H9 (cell line): ENCODE measurements at regions not wholly inside any gene's neighbourhood (a gene's known extent, or its start where the extent isn't known, plus 50 kb on each side); places are given as distances from the start of the nearest gene placed in this dataset.

Experiments
- DNase-seq: peaks from one replicate; pipeline ENCODE4 v3.0.0-alpha.2; 2017
- H2AFZ ChIP-seq: one replicate; pipeline ENCODE4 v1.6.1; 2013; ENCODE audit warnings: mild to moderate bottlenecking, low read length, control low read depth, moderate library complexity
- H2AK5ac ChIP-seq: 2 replicates; pipeline ENCODE4 v1.6.1; 2013; ENCODE audit warnings: low read length, control low read depth, mixed read lengths; ENCODE audit not compliant: insufficient read length
- H2BK120ac ChIP-seq: one replicate; pipeline ENCODE4 v1.6.1; 2013; ENCODE audit warnings: low read depth, mild to moderate bottlenecking, low read length, control low read depth, inconsistent platforms; ENCODE audit not compliant: poor library complexity, severe bottlenecking
- H2BK12ac ChIP-seq: 2 replicates; pipeline ENCODE4 v1.6.1; 2013; ENCODE audit warnings: low read length, control low read depth, mixed read lengths, low read depth; ENCODE audit not compliant: insufficient read length
- H2BK15ac ChIP-seq: 2 replicates; pipeline ENCODE4 v1.6.1; 2013; ENCODE audit warnings: low read depth, low read length, control low read depth
- H2BK20ac ChIP-seq: one replicate; pipeline ENCODE4 v1.6.1; 2013; ENCODE audit warnings: low read depth, mild to moderate bottlenecking, low read length, control low read depth, inconsistent platforms; ENCODE audit not compliant: poor library complexity, severe bottlenecking
- H2BK5ac ChIP-seq: 2 replicates; pipeline ENCODE4 v1.6.1; 2013; ENCODE audit warnings: low read length, control low read depth, mixed read lengths; ENCODE audit not compliant: insufficient read length
- H3K14ac ChIP-seq: 2 replicates; pipeline ENCODE4 v1.6.1; 2013; ENCODE audit warnings: low read length, control low read depth; ENCODE audit not compliant: insufficient read depth
- H3K18ac ChIP-seq: 2 replicates; pipeline ENCODE4 v1.6.1; 2013; ENCODE audit warnings: low read depth, mild to moderate bottlenecking, mixed read lengths, low read length, control low read depth; ENCODE audit not compliant: insufficient read length
- H3K23ac ChIP-seq: 2 replicates; pipeline ENCODE4 v1.6.1; 2013; ENCODE audit warnings: low read length, control low read depth, mixed read lengths, low read depth; ENCODE audit not compliant: insufficient read length
- H3K23me2 ChIP-seq: 2 replicates; pipeline ENCODE4 v1.6.1; 2013; ENCODE audit warnings: low read depth, mild to moderate bottlenecking, mixed read lengths, low read length, control low read depth; ENCODE audit not compliant: insufficient read length, poor library complexity, severe bottlenecking
- H3K27ac ChIP-seq: 2 replicates; pipeline ENCODE4 v1.5.1; 2013; ENCODE audit warnings: low read length, control low read depth, mixed read lengths, low read depth; ENCODE audit not compliant: insufficient read length
- H3K27me3 ChIP-seq: 2 replicates; pipeline ENCODE4 v1.6.1; 2013; ENCODE audit warnings: low read length, control low read depth, inconsistent platforms; ENCODE audit not compliant: insufficient read depth
- H3K4ac ChIP-seq: 2 replicates; pipeline ENCODE4 v1.6.1; 2013; ENCODE audit warnings: low read depth, mild to moderate bottlenecking, control low read depth, inconsistent platforms, low read length, moderate library complexity
- H3K4me1 ChIP-seq: 2 replicates; pipeline ENCODE4 v1.6.1; 2013; ENCODE audit warnings: low read length, control low read depth, inconsistent platforms; ENCODE audit not compliant: insufficient read depth
- H3K4me2 ChIP-seq: 2 replicates; pipeline ENCODE4 v1.6.1; 2013; ENCODE audit warnings: low read length, control low read depth, mixed read lengths; ENCODE audit not compliant: insufficient read length, insufficient read depth
- H3K56ac ChIP-seq: 2 replicates; pipeline ENCODE4 v1.6.1; 2013; ENCODE audit warnings: low read depth, mild to moderate bottlenecking, mixed read lengths, low read length, control low read depth; ENCODE audit not compliant: insufficient read length
- H3K79me1 ChIP-seq: 2 replicates; pipeline ENCODE4 v1.6.1; 2013; ENCODE audit warnings: low read depth, mild to moderate bottlenecking, moderate library complexity, low read length, control low read depth, inconsistent platforms; ENCODE audit not compliant: insufficient read depth, poor library complexity, severe bottlenecking
- H3K79me2 ChIP-seq: 2 replicates; pipeline ENCODE4 v1.6.1; 2013; ENCODE audit warnings: low read length, control low read depth, inconsistent platforms; ENCODE audit not compliant: insufficient read depth
- H3K9ac ChIP-seq: 2 replicates; pipeline ENCODE4 v1.6.1; 2013; ENCODE audit warnings: low read length, control low read depth, mixed read lengths; ENCODE audit not compliant: insufficient read length; ENCODE audit errors: extremely low read depth
- H3K9me3 ChIP-seq: one replicate; pipeline ENCODE4 v1.6.1; 2013; ENCODE audit warnings: low read depth, low read length, inconsistent platforms; ENCODE audit not compliant: control insufficient read depth
- H3T11ph ChIP-seq: one replicate; pipeline ENCODE4 v1.6.1; 2013; ENCODE audit warnings: mild to moderate bottlenecking, low read length, control low read depth, inconsistent platforms
- H4K20me1 ChIP-seq: one replicate; pipeline ENCODE4 v1.6.1; 2013; ENCODE audit not compliant: control insufficient read depth, insufficient read length, insufficient read depth
- H4K5ac ChIP-seq: 2 replicates; pipeline ENCODE4 v1.6.1; 2013; ENCODE audit warnings: low read depth, mild to moderate bottlenecking, mixed read lengths, low read length, control low read depth; ENCODE audit not compliant: insufficient read length
- H4K8ac ChIP-seq: replicated peaks from 2 replicates; pipeline ENCODE4 v1.6.1; 2013; ENCODE audit warnings: low read length, control low read depth, mixed read lengths, low read depth; ENCODE audit not compliant: insufficient read length
- H4K91ac ChIP-seq: 2 replicates; pipeline ENCODE4 v1.6.1; 2013; ENCODE audit warnings: low read depth, mild to moderate bottlenecking, moderate library complexity, mixed read lengths, low read length, control low read depth; ENCODE audit not compliant: insufficient read length
- H3K27ac Mint-ChIP-seq, 3 experiments: 2 replicates in 2 of 3; 3 replicates in 1 of 3; pipeline ENCODE4 v1.8.0; 2020 to 2021; ENCODE audit warnings: mixed read lengths in 3 of 3, mild to moderate bottlenecking in 1 of 3, moderate library complexity in 1 of 3
- H3K27me3 Mint-ChIP-seq: 2 replicates; pipeline ENCODE4 v1.8.0; 2021; ENCODE audit warnings: low read depth, mild to moderate bottlenecking, moderate library complexity, mixed read lengths
- H3K36me3 Mint-ChIP-seq, 3 experiments: 2 replicates in 2 of 3; 3 replicates in 1 of 3; pipeline ENCODE4 v1.8.0; 2020 to 2021; ENCODE audit warnings: low read depth in 3 of 3, mixed read lengths in 3 of 3; ENCODE audit not compliant: insufficient read depth in 1 of 3
- H3K4me1 Mint-ChIP-seq, 2 experiments: 2 replicates each; pipeline ENCODE4 v1.8.0; 2020; ENCODE audit warnings: mixed read lengths in 2 of 2
- H3K4me3 Mint-ChIP-seq, 2 experiments: 2 replicates in 1 of 2; 3 replicates in 1 of 2; pipeline ENCODE4 v1.8.0; 2020 to 2021; ENCODE audit warnings: mild to moderate bottlenecking in 2 of 2, mixed read lengths in 2 of 2, moderate library complexity in 1 of 2
- H3K9me3 Mint-ChIP-seq, 2 experiments: 2 replicates in 1 of 2; 3 replicates in 1 of 2; pipeline ENCODE4 v1.8.0; 2020; ENCODE audit warnings: mild to moderate bottlenecking in 2 of 2, mixed read lengths in 2 of 2, moderate library complexity in 1 of 2
- WGBS: extraction: QIAGEN DNeasy Blood & Tissue Kit; methylation state at CpG from one replicate; pipeline ENCODE4 v1.1.7; 2013; ENCODE audit warnings: missing lambda C conversion rate, low lambda C conversion rate, mixed read lengths; ENCODE audit not compliant: insufficient read length; ENCODE audit errors: extremely low coverage; 5-methylcytosine and 5-hydroxymethylcytosine counted together
- TF ChIP-seq, protein P1 (sequence below): fragments of 200-600 bp; sonication (generic); conservative IDR thresholded peaks from 3 replicates; pipeline ENCODE4 v1.8.0; 2021; ENCODE audit warnings: antibody characterized with exemption, mild to moderate bottlenecking

GRCh38 chr17:14793237-14793636 lies 471.9 kb downstream of the PMP22 start:
- Histone ChIP-seq H3K23me2 (no peaks in the 10 kb centered on the region), H3T11ph (no peak overlapping the region), H3K9me3 (no peaks in the 10 kb centered on the region), H2BK20ac (no peak overlapping the region), H4K5ac (no peak overlapping the region), H3K14ac (no peak overlapping the region), H3K27ac (no peak overlapping the region), H3K4me2 (no peak overlapping the region), H3K18ac (no peak overlapping the region), H2BK12ac (no peak overlapping the region), H3K56ac (no peak overlapping the region), H2BK15ac (no peak overlapping the region), H3K23ac (no peak overlapping the region), H3K27me3 (no peaks in the 10 kb centered on the region), H3K79me2 (no peaks in the 10 kb centered on the region), H2AFZ (no peak overlapping the region), H4K91ac (no peak overlapping the region), H4K8ac (no peak overlapping the region), H4K20me1 (no peaks in the 10 kb centered on the region), H2BK5ac (no peak overlapping the region), H2BK120ac (no peak overlapping the region), H3K79me1 (no peaks in the 10 kb centered on the region), H3K4ac (no peak overlapping the region), H2AK5ac (no peak overlapping the region), H3K4me1 (no peaks in the 10 kb centered on the region), H3K9ac (no peak overlapping the region)
- no peak overlapping the region for H3K4me3 Mint-ChIP-seq
- no peaks in the 10 kb centered on the region for H3K9me3 Mint-ChIP-seq
- WGBS = no CpG with 5 or more reads among the region's 3 CpGs
- no peaks in the 10 kb centered on the region for H3K27me3 Mint-ChIP-seq
- H3K36me3 Mint-ChIP-seq = no peaks in the 10 kb centered on the region
- H3K27ac Mint-ChIP-seq = no peak overlapping the region
- no peak for DNase-seq
- TF ChIP-seq, protein P1, sequence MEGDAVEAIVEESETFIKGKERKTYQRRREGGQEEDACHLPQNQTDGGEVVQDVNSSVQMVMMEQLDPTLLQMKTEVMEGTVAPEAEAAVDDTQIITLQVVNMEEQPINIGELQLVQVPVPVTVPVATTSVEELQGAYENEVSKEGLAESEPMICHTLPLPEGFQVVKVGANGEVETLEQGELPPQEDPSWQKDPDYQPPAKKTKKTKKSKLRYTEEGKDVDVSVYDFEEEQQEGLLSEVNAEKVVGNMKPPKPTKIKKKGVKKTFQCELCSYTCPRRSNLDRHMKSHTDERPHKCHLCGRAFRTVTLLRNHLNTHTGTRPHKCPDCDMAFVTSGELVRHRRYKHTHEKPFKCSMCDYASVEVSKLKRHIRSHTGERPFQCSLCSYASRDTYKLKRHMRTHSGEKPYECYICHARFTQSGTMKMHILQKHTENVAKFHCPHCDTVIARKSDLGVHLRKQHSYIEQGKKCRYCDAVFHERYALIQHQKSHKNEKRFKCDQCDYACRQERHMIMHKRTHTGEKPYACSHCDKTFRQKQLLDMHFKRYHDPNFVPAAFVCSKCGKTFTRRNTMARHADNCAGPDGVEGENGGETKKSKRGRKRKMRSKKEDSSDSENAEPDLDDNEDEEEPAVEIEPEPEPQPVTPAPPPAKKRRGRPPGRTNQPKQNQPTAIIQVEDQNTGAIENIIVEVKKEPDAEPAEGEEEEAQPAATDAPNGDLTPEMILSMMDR = no peak
- peaks cover 9 to 14% of the 10 kb centered on the region in 2 experiments for H3K4me1 Mint-ChIP-seq
